ENCODE measurements at regions not wholly inside any gene's neighbourhood (a gene's known extent, or its start where the extent isn't known, plus 50 kb on each side); places are given as distances from the start of the nearest gene placed in this dataset.

DNA sequence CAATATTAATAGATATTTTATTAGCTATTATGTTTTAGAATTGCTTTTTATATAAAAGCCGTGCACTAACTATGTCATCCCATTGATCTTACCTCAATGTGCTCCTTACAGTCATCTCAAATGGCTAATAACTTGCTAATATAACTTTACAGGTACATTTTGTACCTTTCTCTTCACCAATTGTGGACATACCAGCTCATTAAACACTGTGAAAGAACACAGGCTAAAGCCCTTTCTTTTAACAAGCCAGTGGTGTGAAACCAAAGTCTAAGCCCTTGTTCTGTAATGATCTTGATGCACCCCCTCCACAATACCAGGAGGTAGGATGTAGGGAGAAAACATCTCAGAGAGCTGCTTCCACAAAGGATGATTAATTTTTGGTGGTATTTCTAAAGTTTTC is 675.3 kb upstream of the USP15 start:
- TF ChIP-seq, protein P1, sequence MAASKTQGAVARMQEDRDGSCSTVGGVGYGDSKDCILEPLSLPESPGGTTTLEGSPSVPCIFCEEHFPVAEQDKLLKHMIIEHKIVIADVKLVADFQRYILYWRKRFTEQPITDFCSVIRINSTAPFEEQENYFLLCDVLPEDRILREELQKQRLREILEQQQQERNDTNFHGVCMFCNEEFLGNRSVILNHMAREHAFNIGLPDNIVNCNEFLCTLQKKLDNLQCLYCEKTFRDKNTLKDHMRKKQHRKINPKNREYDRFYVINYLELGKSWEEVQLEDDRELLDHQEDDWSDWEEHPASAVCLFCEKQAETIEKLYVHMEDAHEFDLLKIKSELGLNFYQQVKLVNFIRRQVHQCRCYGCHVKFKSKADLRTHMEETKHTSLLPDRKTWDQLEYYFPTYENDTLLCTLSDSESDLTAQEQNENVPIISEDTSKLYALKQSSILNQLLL (CRISPR knock-in tag; IDR thresholded peaks at IDR 0.05; ENCODE audit: borderline replicate concordance) = no peak
- no peak for TF ChIP-seq JUN (IDR thresholded peaks at IDR 0.05; ENCODE audit: borderline replicate concordance, low read depth, low read length)
- TF ChIP-seq JUN (CRISPR knock-in tag; IDR thresholded peaks at IDR 0.05; ENCODE audit: borderline replicate concordance) = no peak
- no peak for TF ChIP-seq YY1 (IDR thresholded peaks at IDR 0.05; ENCODE audit: borderline replicate concordance in 1 of 3, control insufficient read depth in 1 of 3, extremely low read depth in 1 of 3, insufficient read depth in 3 of 3, insufficient read length in 1 of 3, insufficient replicate concordance in 2 of 3, low read depth in 1 of 3, low read length in 2 of 3)
- TF ChIP-seq NCOA1 (IDR thresholded peaks at IDR 0.05; ENCODE audit: low read depth) = no peak

All from K562 (cell line).